ENCODE measurements at regions not wholly inside any gene's neighbourhood (a gene's known extent, or its start where the extent isn't known, plus 50 kb on each side); places are given as distances from the start of the nearest gene placed in this dataset.

GRCh38 chr3:35929158-35929557, 289.8 kb downstream of the ARPP21 start:
- H3K4me3 ChIP-seq (ENCODE audit: low read length), result no peak overlapping the region
- no peak overlapping the region for H3K4me2 ChIP-seq (ENCODE audit: low read length)
- TF ChIP-seq CTCF (IDR thresholded peaks at IDR 0.05; ENCODE audit: low read depth, low read length) (no peak), EZH2phosphoT487 (IDR thresholded peaks at IDR 0.05; ENCODE audit: low read depth) (no peak)
- no peaks in the 10 kb centered on the region for H3K79me2 ChIP-seq (ENCODE audit: low read length)
- H3K27me3 ChIP-seq (ENCODE audit: low read depth, low read length), result no peaks in the 10 kb centered on the region
- no peaks in the 10 kb centered on the region for H3K36me3 ChIP-seq (replicated peaks; ENCODE audit: low read depth, low read length)
- H3K4me1 ChIP-seq (ENCODE audit: low read length), result peaks cover 15% of the 10 kb centered on the region
- no peak overlapping the region for H3K9ac ChIP-seq (ENCODE audit: low read length)
- no peak overlapping the region for H3K27ac ChIP-seq (ENCODE audit: low read length)
- no peaks in the 10 kb centered on the region for H3K9me3 ChIP-seq (ENCODE audit: insufficient read depth, low read length)
- no peaks in the 10 kb centered on the region for H4K20me1 ChIP-seq (ENCODE audit: insufficient read depth, low read length)
- H2AFZ ChIP-seq (ENCODE audit: low read depth, low read length), result no peak overlapping the region

GRCh38 chr3:35931867-35932266, 292.5 kb downstream of the ARPP21 start:
- no peak overlapping the region for H3K9ac ChIP-seq (ENCODE audit: low read length)
- H3K36me3 ChIP-seq (replicated peaks; ENCODE audit: low read depth, low read length), result no peaks in the 10 kb centered on the region
- H3K27me3 ChIP-seq (ENCODE audit: low read depth, low read length), result no peaks in the 10 kb centered on the region
- H3K4me3 ChIP-seq (ENCODE audit: low read length), result no peak overlapping the region
- no peaks in the 10 kb centered on the region for H4K20me1 ChIP-seq (ENCODE audit: insufficient read depth, low read length)
- no peaks in the 10 kb centered on the region for H3K79me2 ChIP-seq (ENCODE audit: low read length)
- H3K9me3 ChIP-seq (ENCODE audit: insufficient read depth, low read length), result no peaks in the 10 kb centered on the region
- no peak overlapping the region for H3K4me2 ChIP-seq (ENCODE audit: low read length)
- H3K27ac ChIP-seq (ENCODE audit: low read length), result no peak overlapping the region
- H2AFZ ChIP-seq (ENCODE audit: low read depth, low read length), result no peak overlapping the region
- peaks cover 15% of the 10 kb centered on the region for H3K4me1 ChIP-seq (ENCODE audit: low read length)
- no peak for TF ChIP-seq EZH2phosphoT487 (IDR thresholded peaks at IDR 0.05; ENCODE audit: low read depth)

GRCh38 chr3:35932995-35933394, 293.7 kb downstream of the ARPP21 start:
- H3K4me2 ChIP-seq (ENCODE audit: low read length), result no peak overlapping the region
- H3K9ac ChIP-seq (ENCODE audit: low read length), result no peak overlapping the region
- no peak for TF ChIP-seq EZH2phosphoT487 (IDR thresholded peaks at IDR 0.05; ENCODE audit: low read depth)
- TF ChIP-seq CTCF (IDR thresholded peaks at IDR 0.05; ENCODE audit: low read depth, low read length), result no peak

GRCh38 chr3:35936571-35936970, 297.2 kb downstream of the ARPP21 start:
- H3K4me1 ChIP-seq (ENCODE audit: low read length), result peaks cover 8% of the 10 kb centered on the region
- H2AFZ ChIP-seq (ENCODE audit: low read depth, low read length), result no peak overlapping the region
- H3K36me3 ChIP-seq (replicated peaks; ENCODE audit: low read depth, low read length), result no peaks in the 10 kb centered on the region
- no peak overlapping the region for H3K4me2 ChIP-seq (ENCODE audit: low read length)
- no peaks in the 10 kb centered on the region for H3K79me2 ChIP-seq (ENCODE audit: low read length)
- TF ChIP-seq EZH2phosphoT487 (IDR thresholded peaks at IDR 0.05; ENCODE audit: low read depth) (no peak), CTCF (IDR thresholded peaks at IDR 0.05; ENCODE audit: low read depth, low read length) (no peak)
- H3K4me3 ChIP-seq (ENCODE audit: low read length), result no peak overlapping the region
- H4K20me1 ChIP-seq (ENCODE audit: insufficient read depth, low read length), result no peaks in the 10 kb centered on the region
- no peak overlapping the region for H3K27ac ChIP-seq (ENCODE audit: low read length)
- H3K9me3 ChIP-seq (ENCODE audit: insufficient read depth, low read length), result no peaks in the 10 kb centered on the region
- no peak overlapping the region for H3K9ac ChIP-seq (ENCODE audit: low read length)
- H3K27me3 ChIP-seq (ENCODE audit: low read depth, low read length), result no peaks in the 10 kb centered on the region

More at GRCh38 chr3:35932995-35933394, 293.7 kb downstream of the ARPP21 start:
- Histone ChIP-seq H3K27me3 (ENCODE audit: low read depth, low read length) (no peaks in the 10 kb centered on the region), H2AFZ (ENCODE audit: low read depth, low read length) (no peak overlapping the region), H3K4me1 (ENCODE audit: low read length) (peaks cover 15% of the 10 kb centered on the region), H3K36me3 (replicated peaks; ENCODE audit: low read depth, low read length) (no peaks in the 10 kb centered on the region), H4K20me1 (ENCODE audit: insufficient read depth, low read length) (no peaks in the 10 kb centered on the region), H3K4me3 (ENCODE audit: low read length) (no peak overlapping the region), H3K27ac (ENCODE audit: low read length) (no peak overlapping the region), H3K9me3 (ENCODE audit: insufficient read depth, low read length) (no peaks in the 10 kb centered on the region), H3K79me2 (ENCODE audit: low read length) (no peaks in the 10 kb centered on the region)

All from OCI-LY3 (cell line).